ENCODE measurements at regions not wholly inside any gene's neighbourhood (a gene's known extent, or its start where the extent isn't known, plus 50 kb on each side); places are given as distances from the start of the nearest gene placed in this dataset.

DNA sequence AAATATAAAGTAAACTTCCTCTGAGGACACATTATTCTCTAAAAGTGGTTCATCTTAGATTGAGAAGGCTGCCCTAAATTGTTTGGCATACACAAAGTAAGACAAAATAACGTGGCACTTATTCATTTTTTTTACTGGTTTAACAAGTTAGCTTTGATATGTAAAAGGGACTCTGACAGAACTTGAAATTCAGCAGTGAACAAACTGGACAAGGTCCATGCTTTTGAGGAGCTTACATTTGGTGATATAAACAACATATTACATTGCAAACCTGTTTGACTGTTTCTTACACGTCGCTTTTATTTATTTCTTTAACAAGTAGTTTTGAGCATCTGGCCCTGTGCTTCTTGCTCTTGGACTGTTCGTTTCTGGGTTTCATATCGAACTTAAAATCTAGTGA, 253.1 kb upstream of the POM121L12 start:
- WGBS: 44% methylated on average over 5 of the region's 5 CpGs
- H3K4me1 ChIP-seq (ENCODE audit: insufficient read depth): no peaks in the 10 kb centered on the region
- H3K36me3 ChIP-seq (ENCODE audit: insufficient read depth): no peaks in the 10 kb centered on the region
- H3K4me3 ChIP-seq (ENCODE audit: low read depth, low read length): no peak overlapping the region
- H3K27ac ChIP-seq (ENCODE audit: low read depth): no peak overlapping the region
- no peak for DNase-seq (ENCODE audit: extremely low spot score)

DNA sequence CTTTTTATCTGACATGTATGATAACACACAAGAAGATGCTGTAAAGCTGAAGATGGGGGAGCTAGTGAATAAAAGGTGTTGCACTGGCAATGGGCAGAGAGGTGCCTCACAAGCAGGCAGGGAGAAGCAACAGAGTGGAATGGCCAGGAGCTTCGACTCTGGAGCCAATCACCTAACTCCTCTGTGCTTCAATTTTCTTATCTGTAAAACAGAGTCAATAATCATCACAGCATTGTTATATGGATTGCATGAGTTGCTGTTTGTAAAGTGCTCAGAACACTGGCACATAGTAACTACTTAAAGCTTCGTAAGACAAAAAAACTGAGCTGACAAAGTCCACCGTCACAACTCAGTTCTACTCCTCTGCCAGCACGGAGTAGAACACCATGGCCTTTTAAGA, 254.2 kb upstream of the POM121L12 start:
- H3K4me3 ChIP-seq (ENCODE audit: low read depth, low read length): no peak overlapping the region
- DNase-seq (ENCODE audit: extremely low spot score): no peak
- no peaks in the 10 kb centered on the region for H3K4me1 ChIP-seq (ENCODE audit: insufficient read depth)
- no peaks in the 10 kb centered on the region for H3K36me3 ChIP-seq (ENCODE audit: insufficient read depth)
- WGBS: 87% methylated on average over 4 of the region's 4 CpGs
- H3K27ac ChIP-seq (ENCODE audit: low read depth): no peak overlapping the region

DNA sequence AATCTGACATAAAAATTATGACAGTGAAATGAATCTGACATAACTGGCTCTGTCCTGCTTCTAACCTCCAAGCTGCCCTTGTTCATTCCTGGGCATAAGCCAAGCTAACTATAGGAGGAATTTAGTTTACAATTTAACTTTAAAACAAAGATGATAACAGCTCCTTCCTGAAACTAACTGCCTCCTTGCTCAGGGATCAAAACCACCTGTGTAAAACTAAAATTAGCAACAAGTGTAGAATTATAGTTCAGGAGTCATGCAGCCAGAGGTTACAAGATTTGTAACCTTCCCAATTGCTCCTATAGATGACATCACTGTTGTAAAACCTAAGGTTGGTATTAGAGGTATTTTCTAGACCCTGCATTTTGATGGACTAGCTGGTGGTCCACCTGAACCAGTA, 256.4 kb upstream of the POM121L12 start:
- no peak overlapping the region for H3K27ac ChIP-seq (ENCODE audit: low read depth)
- no peaks in the 10 kb centered on the region for H3K36me3 ChIP-seq (ENCODE audit: insufficient read depth)
- DNase-seq (ENCODE audit: extremely low spot score): no peak
- no peaks in the 10 kb centered on the region for H3K4me1 ChIP-seq (ENCODE audit: insufficient read depth)
- H3K4me3 ChIP-seq (ENCODE audit: low read depth, low read length): no peak overlapping the region

DNA sequence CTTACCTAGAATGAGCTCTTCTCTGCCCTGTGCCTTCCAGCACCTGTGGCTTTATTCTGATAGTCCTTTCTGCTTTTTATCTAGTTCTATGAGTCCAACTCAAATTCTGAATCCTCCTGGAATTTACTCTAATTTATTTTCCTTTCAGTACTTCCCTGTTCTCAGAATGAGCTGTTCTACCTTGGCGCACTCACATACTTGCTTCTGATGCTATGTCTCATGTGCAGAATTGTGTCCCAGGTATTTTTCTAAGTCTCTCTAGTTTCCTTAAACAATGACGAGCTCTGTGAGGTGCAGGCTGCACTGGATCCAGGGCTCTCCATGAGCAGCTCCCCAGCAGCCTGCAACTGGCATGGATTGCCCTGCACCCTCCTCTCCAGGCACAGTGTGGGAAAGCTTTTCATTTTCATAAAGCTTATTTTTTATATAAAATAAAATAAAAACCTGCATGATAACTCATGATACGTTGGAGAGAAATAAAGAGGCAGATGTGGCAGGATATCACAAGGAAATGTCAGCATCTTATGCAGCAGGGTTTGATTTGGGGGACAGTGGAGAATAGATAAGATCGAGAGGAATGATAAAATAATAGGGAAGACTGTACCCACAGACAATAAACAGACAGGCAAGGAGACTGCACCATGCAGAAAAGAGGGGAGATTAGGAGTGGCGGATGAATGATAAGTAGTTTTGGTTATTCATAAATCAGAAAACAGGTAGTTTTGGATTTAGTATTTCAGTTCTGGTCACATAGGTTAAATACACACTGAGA, 258.2 kb upstream of the POM121L12 start:
- Histone ChIP-seq H3K4me3 (ENCODE audit: low read depth, low read length) (no peak overlapping the region), H3K36me3 (ENCODE audit: insufficient read depth) (no peaks in the 10 kb centered on the region), H3K27ac (ENCODE audit: low read depth) (no peak overlapping the region), H3K4me1 (ENCODE audit: insufficient read depth) (no peaks in the 10 kb centered on the region)
- DNase-seq (ENCODE audit: extremely low spot score): no peak
- WGBS: 78% methylated on average over 5 of the region's 5 CpGs

DNA sequence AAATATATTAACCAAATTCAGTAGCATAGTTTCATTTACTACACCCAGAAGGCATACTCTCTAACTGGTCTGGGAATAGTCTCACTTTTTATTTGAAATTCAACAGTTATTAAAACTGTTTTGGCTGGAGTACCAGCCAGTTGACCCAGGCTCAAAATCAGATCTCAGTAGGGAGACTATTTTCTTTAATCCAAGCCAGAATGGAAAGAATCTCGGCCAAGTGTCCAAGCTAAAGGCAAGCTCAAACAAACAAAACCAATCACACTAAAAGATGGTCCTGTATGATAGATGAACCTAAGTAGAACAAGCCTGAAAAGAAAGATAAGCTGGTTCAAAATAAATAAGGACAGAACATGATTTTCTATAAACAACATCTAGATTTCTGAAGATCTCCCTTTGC, 259.6 kb upstream of the POM121L12 start:
- Histone ChIP-seq H3K4me3 (ENCODE audit: low read depth, low read length) (no peak overlapping the region), H3K36me3 (ENCODE audit: insufficient read depth) (no peaks in the 10 kb centered on the region), H3K27ac (ENCODE audit: low read depth) (no peak overlapping the region), H3K4me1 (ENCODE audit: insufficient read depth) (no peaks in the 10 kb centered on the region)
- WGBS: 33% methylated on average over 1 of the region's 1 CpG
- peak; percentile 13 for DNase-seq (ENCODE audit: extremely low spot score)

DNA sequence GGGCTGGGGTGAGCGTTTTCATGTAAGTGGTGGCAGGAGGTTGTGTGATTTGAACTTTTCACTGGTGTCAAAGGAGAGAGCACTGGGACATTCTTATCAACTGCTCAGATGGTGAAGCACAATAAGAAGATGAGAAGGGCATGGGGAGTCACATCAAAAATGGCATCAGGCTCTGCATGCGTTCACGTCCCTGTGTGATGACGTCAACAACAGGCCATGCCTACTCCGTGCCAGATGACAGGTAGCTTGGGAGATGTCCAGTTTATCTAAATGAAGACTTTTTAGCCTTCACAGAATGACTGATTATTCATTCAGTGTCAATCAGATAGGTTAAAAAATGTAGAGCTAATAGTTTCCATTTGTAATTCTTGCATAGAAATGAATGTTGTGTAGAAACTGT, 264.3 kb upstream of the POM121L12 start:
- H3K27ac ChIP-seq (ENCODE audit: low read depth): no peak overlapping the region
- no peak for DNase-seq (ENCODE audit: extremely low spot score)
- H3K36me3 ChIP-seq (ENCODE audit: insufficient read depth): no peaks in the 10 kb centered on the region
- no peaks in the 10 kb centered on the region for H3K4me1 ChIP-seq (ENCODE audit: insufficient read depth)
- H3K4me3 ChIP-seq (ENCODE audit: low read depth, low read length): no peak overlapping the region
- 92% methylated on average over 5 of the region's 5 CpGs for WGBS

DNA sequence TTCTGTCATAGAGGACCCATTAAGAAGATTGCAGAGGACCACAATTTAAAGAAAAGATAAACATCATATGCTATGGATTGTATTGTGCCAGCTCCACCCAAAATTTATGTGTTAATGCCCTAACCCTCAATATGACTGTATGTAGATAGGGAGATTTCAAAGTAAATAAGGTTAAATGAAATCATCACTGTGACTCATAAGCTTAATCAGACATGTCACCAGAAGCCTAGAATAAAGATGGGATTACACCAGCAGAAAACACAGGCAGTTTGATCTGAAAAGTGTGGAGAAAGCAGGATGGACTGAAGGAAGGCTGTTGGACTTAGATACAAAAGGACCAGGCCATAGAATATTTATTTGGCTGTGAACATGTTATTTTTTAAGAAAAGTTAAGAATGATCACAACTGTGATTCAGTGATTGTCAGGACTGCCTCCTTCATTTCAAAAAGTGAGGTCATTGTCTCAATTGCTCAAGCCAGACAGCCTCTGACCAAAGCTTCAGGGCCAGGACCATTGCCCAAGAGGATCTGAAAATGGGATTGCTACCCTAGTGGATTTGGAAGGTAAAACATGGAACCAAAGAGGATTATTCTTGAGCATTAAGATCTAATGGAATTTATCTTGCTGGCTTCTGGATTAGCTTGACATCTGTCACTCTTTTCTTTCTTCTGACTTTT, 270.8 kb upstream of the POM121L12 start:
- Histone ChIP-seq H3K27ac (ENCODE audit: low read depth) (no peak overlapping the region), H3K4me1 (ENCODE audit: insufficient read depth) (no peaks in the 10 kb centered on the region), H3K4me3 (ENCODE audit: low read depth, low read length) (no peak overlapping the region), H3K36me3 (ENCODE audit: insufficient read depth) (no peaks in the 10 kb centered on the region)
- no peak for DNase-seq (ENCODE audit: extremely low spot score)

DNA sequence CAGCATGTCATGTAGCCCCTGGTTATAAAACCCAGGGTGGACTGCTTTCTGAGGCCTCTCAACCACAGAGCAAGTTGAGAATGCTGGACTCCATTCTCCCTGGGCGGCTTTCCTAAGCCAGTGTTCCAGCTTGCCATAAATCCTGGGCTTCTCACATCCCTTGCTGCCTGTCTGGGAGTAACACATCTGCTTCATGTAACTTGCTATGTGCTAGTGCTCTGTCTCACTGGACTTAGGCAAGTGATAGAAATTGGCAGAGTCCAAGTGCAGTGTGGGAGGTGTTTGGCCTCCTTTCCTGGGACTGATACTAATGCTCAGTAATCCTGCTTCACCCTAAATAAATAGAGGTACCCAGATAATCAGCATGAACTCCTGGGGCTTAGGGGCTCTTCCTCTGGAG, 277.1 kb upstream of the POM121L12 start:
- H3K4me3 ChIP-seq (ENCODE audit: low read depth, low read length): no peak overlapping the region
- no peak overlapping the region for H3K27ac ChIP-seq (ENCODE audit: low read depth)
- H3K4me1 ChIP-seq (ENCODE audit: insufficient read depth): no peaks in the 10 kb centered on the region
- 16% methylated on average over 1 of the region's 1 CpG for WGBS
- H3K36me3 ChIP-seq (ENCODE audit: insufficient read depth): no peaks in the 10 kb centered on the region
- no peak for DNase-seq (ENCODE audit: extremely low spot score)

DNA sequence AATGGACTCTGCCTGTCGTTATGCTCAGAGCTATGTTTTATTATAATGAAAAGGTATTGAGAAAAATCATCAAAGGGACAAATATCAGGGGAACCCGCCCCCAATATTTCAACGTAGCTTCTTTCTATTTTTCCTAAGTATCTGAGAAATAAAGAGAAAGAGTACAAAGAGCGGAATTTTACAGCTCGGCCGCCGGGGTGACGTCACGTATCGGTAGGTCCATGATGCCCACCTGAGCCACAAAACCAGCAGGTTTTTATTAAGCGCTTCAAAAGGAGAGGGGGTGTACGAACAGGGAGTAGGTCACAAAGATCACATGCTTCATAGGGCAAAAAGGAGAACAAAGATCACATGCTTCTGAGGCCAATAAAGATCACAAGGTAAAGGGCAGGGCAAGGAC, 281.6 kb upstream of the POM121L12 start:
- H3K36me3 ChIP-seq (ENCODE audit: insufficient read depth): no peaks in the 10 kb centered on the region

DNA sequence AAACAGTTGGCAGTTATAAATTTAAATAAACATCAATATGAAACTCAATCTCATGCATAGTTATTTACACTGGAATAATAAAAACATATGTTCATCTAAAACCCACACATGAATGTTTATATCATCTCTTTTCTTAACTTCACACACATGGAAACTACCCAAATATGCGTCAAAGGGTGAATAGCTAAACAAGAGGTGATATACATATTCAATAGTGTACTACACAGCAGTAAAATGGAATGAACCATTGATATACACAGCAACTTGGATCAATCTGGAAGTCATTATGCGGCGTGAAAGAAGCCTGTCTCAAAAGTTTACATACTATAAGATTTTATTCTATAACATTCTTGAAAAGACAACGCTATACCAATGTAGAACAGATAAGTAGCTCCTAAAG, 282.5 kb upstream of the POM121L12 start:
- no peak for DNase-seq (ENCODE audit: extremely low spot score)
- WGBS: 85% methylated on average over 4 of the region's 4 CpGs

More for the DNA sequence above, 281.6 kb upstream of the POM121L12 start:
- no peaks in the 10 kb centered on the region for H3K4me1 ChIP-seq (ENCODE audit: insufficient read depth)
- 96% methylated on average over 12 of the region's 12 CpGs for WGBS
- H3K27ac ChIP-seq (ENCODE audit: low read depth): no peak overlapping the region
- no peak for DNase-seq (ENCODE audit: extremely low spot score)
- no peak overlapping the region for H3K4me3 ChIP-seq (ENCODE audit: low read depth, low read length)

DNA sequence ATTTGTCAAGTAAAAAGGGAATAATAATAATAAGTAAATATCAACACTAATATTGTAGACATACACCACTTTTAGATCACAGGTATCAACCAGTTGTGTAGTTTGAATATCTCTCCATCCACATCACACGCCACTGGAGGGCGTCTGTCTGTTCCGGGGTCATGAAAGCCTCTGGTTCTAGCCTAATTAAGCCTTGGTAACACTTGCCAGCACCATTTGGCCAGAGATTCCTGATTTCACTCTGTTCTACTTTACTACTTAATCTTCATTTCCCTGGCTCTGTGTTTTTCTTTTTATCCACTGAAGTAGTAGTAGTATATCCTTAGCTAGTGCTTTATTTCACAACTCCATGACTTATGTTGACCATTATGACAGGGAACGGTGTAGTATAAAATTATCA, 285.6 kb upstream of the POM121L12 start:
- Histone ChIP-seq H3K27ac (ENCODE audit: low read depth) (no peak overlapping the region), H3K4me1 (ENCODE audit: insufficient read depth) (no peaks in the 10 kb centered on the region), H3K36me3 (ENCODE audit: insufficient read depth) (no peaks in the 10 kb centered on the region), H3K4me3 (ENCODE audit: low read depth, low read length) (no peak overlapping the region)
- WGBS: 67% methylated on average over 4 of the region's 4 CpGs
- DNase-seq (ENCODE audit: extremely low spot score): no peak

More for the DNA sequence above, 282.5 kb upstream of the POM121L12 start:
- no peaks in the 10 kb centered on the region for H3K36me3 ChIP-seq (ENCODE audit: insufficient read depth)
- no peak overlapping the region for H3K27ac ChIP-seq (ENCODE audit: low read depth)
- no peaks in the 10 kb centered on the region for H3K4me1 ChIP-seq (ENCODE audit: insufficient read depth)
- no peak overlapping the region for H3K4me3 ChIP-seq (ENCODE audit: low read depth, low read length)

DNA sequence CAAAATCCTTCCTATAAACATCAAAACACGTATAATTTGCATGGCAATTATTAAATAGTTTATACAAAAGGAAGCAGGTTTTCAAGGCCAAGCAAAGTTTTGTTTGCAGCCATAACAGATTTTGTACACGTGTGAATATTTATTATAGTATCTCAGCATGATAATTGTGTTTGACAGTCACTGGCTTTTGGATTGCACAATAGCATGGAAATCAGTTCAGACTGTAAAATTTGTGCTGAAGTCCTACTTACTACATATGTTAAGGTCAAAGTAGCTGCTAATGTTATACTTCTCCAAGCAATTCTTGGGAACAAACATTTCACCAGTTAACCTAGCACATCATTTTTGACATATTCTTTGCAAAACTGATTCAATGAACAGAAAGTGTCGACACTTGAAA, 287.6 kb upstream of the POM121L12 start:
- H3K4me1 ChIP-seq (ENCODE audit: insufficient read depth): no peaks in the 10 kb centered on the region
- DNase-seq (ENCODE audit: extremely low spot score): no peak
- no peaks in the 10 kb centered on the region for H3K36me3 ChIP-seq (ENCODE audit: insufficient read depth)
- WGBS: 56% methylated on average over 3 of the region's 3 CpGs
- H3K27ac ChIP-seq (ENCODE audit: low read depth): no peak overlapping the region
- H3K4me3 ChIP-seq (ENCODE audit: low read depth, low read length): no peak overlapping the region

DNA sequence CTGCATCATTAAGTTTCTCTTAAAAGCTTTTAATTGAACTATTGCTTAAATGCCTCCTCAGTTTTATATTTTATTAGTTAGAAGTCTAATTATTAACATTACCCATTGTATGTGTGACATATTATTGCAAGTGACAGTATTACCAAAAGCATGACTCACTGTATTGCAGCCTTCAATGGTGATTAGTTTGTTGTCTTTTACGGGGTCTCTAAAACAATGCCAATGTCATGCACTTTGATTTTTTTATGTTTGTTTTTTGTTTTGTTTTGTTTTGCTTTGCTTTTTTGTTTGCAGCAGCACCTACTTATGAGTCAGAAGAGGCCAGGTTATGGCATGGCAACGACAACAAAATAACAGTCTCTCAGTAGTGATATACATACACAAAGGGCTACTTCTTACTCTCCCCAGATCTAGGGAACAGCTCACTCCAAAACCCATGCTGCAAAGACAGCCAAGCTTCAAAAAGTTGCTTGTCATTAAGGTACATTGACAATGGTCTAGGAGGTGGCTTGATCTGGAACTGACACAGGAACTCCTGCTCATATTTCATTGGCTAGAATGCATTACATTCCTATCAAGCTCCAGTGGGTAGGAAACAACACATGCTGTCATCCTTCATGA, 293.7 kb upstream of the POM121L12 start:
- Histone ChIP-seq H3K4me3 (ENCODE audit: low read depth, low read length) (no peak overlapping the region), H3K36me3 (ENCODE audit: insufficient read depth) (no peaks in the 10 kb centered on the region), H3K4me1 (ENCODE audit: insufficient read depth) (no peaks in the 10 kb centered on the region), H3K27ac (ENCODE audit: low read depth) (no peak overlapping the region)
- no peak for DNase-seq (ENCODE audit: extremely low spot score)
- 90% methylated on average over 2 of the region's 2 CpGs for WGBS

DNA sequence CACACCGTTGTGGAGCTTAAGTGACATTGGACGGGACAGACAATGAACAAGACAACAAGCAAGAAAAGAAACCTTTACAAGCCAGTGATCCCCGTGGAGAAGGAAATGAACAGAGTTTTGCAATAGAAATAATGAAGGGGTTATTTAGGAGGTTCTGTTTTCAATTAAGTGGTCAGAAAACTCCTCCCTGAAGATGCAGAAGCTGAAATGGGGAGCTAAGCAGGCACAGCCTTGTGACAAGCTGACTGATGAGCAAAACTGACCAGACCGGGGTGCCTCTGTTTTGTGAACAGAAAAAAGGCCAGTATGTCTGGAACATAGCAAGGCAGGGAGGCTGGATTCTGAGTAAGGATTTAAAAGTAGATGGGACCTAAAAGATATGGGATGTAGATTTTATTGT, 299.8 kb upstream of the POM121L12 start:
- H3K36me3 ChIP-seq (ENCODE audit: insufficient read depth): no peaks in the 10 kb centered on the region
- 68% methylated on average over 4 of the region's 4 CpGs for WGBS
- no peak for DNase-seq (ENCODE audit: extremely low spot score)

More for the DNA sequence above, 299.8 kb upstream of the POM121L12 start:
- Histone ChIP-seq H3K4me3 (ENCODE audit: low read depth, low read length) (no peak overlapping the region), H3K27ac (ENCODE audit: low read depth) (no peak overlapping the region), H3K4me1 (ENCODE audit: insufficient read depth) (no peaks in the 10 kb centered on the region)

Measured in urinary bladder (tissue), 3 donors.